ENCODE measurements at regions not wholly inside any gene's neighbourhood (a gene's known extent, or its start where the extent isn't known, plus 50 kb on each side); places are given as distances from the start of the nearest gene placed in this dataset.

GRCh38 chr6:1063671-1064355 is 248.1 kb upstream of the FOXQ1 start:
- TF ChIP-seq, protein P1, sequence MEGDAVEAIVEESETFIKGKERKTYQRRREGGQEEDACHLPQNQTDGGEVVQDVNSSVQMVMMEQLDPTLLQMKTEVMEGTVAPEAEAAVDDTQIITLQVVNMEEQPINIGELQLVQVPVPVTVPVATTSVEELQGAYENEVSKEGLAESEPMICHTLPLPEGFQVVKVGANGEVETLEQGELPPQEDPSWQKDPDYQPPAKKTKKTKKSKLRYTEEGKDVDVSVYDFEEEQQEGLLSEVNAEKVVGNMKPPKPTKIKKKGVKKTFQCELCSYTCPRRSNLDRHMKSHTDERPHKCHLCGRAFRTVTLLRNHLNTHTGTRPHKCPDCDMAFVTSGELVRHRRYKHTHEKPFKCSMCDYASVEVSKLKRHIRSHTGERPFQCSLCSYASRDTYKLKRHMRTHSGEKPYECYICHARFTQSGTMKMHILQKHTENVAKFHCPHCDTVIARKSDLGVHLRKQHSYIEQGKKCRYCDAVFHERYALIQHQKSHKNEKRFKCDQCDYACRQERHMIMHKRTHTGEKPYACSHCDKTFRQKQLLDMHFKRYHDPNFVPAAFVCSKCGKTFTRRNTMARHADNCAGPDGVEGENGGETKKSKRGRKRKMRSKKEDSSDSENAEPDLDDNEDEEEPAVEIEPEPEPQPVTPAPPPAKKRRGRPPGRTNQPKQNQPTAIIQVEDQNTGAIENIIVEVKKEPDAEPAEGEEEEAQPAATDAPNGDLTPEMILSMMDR (IDR thresholded peaks at IDR 0.05; ENCODE audit: low read depth, low read length): no peak
- no peak for DNase-seq (ENCODE audit: low read depth in 2 of 2)

GRCh38 chr6:1062786-1063545 is 248.9 kb upstream of the FOXQ1 start:
- H3K4me3 ChIP-seq (replicated peaks in 1 of 2; ENCODE audit: low read depth in 2 of 2, low read length in 2 of 2): no peak overlapping the region
- DNase-seq (ENCODE audit: low read depth in 2 of 2): no peak
- TF ChIP-seq, protein P1 (IDR thresholded peaks at IDR 0.05; ENCODE audit: low read depth, low read length): no peak

More at GRCh38 chr6:1063671-1064355, 248.1 kb upstream of the FOXQ1 start:
- no peak overlapping the region for H3K4me3 ChIP-seq (replicated peaks in 1 of 2; ENCODE audit: low read depth in 2 of 2, low read length in 2 of 2)

DNA sequence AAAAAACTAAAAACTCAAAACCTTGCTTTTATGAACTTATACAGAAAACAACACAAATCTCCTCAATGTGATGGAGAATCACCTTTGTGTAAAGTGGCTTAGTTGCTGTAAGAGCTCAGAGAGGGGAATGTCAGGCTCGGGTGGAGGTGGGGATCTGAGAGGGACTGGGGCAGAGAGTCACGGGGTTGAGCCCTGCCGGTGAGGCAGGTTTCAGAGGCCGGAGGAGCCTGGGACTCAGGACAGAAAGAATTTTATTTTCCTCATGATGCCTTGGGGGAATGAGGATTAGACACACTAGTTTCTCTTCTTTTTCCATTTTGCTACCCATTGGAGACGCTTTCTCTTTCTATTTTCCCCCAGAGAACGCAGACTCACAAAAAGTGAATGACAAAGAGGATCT is 252.3 kb upstream of the FOXQ1 start:
- DNase-seq (ENCODE audit: low read depth in 2 of 2): no peak

DNA sequence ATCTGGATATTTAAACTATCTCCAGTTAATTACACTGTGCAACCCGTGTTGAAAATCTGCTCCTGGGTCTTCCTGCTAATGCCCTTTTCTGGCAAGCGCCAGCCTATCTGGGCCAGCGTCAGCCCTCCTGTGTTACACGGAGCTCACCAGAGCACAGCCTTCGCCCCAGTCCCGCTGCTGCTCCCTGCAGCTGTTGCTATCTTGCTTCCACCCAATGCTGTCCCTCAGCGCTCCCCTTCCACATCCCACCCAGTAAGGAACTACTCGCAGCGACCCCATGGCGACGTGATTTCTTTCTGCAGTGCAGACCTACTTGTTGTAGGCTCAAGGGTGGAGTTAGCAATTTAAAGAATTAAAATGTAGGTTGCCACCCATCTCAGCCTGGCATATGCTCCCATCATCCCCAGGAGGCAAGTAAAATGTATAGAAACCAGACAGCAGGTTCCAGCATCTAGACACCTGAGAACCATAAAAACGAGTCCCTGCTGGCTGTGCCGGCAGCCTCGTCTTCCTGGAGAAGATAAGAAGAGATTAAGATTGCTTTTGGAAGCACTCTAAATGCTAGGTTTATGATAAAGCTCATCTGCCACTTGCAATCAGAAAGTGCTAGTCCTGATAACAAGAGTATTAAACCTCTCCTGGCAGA is 254.3 kb upstream of the FOXQ1 start:
- DNase-seq (ENCODE audit: low read depth in 2 of 2): no peak
- no peak overlapping the region for H3K4me3 ChIP-seq (replicated peaks in 1 of 2; ENCODE audit: low read depth in 2 of 2, low read length in 2 of 2)
- TF ChIP-seq, protein P1 (IDR thresholded peaks at IDR 0.05; ENCODE audit: low read depth, low read length): no peak

More for the DNA sequence above, 252.3 kb upstream of the FOXQ1 start:
- TF ChIP-seq, protein P1 (IDR thresholded peaks at IDR 0.05; ENCODE audit: low read depth, low read length): no peak
- H3K4me3 ChIP-seq (replicated peaks in 1 of 2; ENCODE audit: low read depth in 2 of 2, low read length in 2 of 2): no peak overlapping the region

DNA sequence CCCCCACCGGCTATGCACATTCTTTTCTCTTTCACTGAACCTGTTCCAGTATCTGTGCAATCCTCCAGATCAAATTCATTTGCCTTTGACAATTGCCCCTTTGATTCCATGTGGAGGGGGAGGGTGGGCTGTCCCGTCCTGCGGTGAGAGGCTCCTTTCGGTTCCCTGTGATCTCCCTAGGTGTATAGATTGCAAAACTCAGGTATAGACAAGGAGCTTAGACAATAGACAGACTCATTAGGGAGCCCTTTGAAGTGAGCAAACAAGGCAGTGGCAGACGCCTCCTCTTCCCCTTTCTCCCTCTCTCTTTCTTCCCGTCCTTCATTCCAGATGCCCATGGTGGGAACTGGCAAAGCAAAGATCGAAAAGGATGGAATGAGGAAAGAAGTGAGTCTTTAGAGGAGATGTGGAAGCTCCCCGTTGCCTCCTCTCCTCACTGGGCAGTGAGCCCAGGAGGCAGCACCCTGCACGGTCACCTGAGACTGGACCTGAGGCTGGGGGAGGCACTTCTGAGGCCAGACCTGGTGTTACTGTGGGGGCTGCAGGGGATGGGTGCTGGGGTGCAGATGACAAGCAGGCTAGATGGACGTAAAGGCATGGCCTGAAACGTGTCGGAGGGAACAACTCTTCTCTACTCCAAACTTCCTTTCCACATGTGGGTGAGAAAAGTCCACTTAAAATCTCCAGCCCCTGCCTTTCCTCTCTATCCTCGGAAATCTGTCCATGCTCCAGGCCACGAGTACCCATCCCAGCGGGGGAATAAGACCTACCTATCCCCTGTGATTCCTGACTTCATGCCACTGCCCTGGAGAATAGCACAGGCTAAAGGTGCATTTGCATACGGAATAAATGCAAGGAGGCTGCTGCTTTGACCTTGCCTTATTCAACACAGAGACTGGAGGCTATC is 256.6 kb upstream of the FOXQ1 start:
- DNase-seq (ENCODE audit: low read depth in 2 of 2): no peak
- H3K4me3 ChIP-seq (replicated peaks in 1 of 2; ENCODE audit: low read depth in 2 of 2, low read length in 2 of 2): no peak overlapping the region
- TF ChIP-seq, protein P1 (IDR thresholded peaks at IDR 0.05; ENCODE audit: low read depth, low read length): no peak

DNA sequence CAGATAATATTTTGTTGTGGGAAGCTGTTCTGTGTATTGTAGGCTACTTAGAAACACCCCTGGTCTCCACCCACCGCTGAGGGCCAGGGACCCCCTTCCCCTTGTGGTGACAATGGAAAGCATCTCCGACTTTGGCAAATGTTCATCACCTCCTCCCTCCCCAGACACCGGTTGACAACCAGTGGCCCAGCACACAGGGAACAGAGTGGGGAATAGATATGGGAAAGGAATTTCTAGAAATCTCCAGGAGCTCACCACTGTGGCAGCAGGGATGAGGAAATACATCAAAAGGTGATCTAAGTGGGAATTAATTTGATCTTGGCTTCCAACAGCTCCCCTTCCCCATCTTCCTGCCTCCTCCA is 257.3 kb upstream of the FOXQ1 start:
- TF ChIP-seq, protein P1 (IDR thresholded peaks at IDR 0.05; ENCODE audit: low read depth, low read length): no peak
- no peak overlapping the region for H3K4me3 ChIP-seq (replicated peaks in 1 of 2; ENCODE audit: low read depth in 2 of 2, low read length in 2 of 2)
- no peak for DNase-seq (ENCODE audit: low read depth in 2 of 2)
